ENCODE measurements at regions not wholly inside any gene's neighbourhood (a gene's known extent, or its start where the extent isn't known, plus 50 kb on each side); places are given as distances from the start of the nearest gene placed in this dataset.

DNA sequence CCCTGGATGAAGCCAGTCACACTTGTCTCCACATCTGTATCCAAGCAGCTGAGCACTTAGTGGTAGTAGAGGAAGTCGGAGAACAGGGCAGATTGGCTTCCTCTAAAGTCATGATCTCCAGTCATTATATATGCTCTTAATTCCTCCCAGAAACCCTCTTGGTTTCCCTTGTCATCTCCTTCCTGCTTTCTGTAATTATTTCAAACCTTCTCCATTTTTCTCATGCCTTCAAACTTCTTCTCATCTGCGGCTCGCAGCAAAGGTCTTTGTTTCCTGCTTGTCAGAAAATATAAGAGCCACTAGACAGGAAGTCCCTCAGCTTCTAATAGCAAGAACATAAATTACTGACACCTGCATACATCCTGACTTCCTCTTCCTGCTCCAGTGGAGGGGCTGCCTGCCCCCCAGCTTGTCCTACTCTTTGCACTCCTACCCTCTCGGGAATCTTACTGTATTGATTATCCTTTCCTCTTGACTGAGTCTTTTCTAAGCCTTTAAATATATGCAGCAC is 124.6 kb upstream of the NGF start:
- TF ChIP-seq, protein P1, sequence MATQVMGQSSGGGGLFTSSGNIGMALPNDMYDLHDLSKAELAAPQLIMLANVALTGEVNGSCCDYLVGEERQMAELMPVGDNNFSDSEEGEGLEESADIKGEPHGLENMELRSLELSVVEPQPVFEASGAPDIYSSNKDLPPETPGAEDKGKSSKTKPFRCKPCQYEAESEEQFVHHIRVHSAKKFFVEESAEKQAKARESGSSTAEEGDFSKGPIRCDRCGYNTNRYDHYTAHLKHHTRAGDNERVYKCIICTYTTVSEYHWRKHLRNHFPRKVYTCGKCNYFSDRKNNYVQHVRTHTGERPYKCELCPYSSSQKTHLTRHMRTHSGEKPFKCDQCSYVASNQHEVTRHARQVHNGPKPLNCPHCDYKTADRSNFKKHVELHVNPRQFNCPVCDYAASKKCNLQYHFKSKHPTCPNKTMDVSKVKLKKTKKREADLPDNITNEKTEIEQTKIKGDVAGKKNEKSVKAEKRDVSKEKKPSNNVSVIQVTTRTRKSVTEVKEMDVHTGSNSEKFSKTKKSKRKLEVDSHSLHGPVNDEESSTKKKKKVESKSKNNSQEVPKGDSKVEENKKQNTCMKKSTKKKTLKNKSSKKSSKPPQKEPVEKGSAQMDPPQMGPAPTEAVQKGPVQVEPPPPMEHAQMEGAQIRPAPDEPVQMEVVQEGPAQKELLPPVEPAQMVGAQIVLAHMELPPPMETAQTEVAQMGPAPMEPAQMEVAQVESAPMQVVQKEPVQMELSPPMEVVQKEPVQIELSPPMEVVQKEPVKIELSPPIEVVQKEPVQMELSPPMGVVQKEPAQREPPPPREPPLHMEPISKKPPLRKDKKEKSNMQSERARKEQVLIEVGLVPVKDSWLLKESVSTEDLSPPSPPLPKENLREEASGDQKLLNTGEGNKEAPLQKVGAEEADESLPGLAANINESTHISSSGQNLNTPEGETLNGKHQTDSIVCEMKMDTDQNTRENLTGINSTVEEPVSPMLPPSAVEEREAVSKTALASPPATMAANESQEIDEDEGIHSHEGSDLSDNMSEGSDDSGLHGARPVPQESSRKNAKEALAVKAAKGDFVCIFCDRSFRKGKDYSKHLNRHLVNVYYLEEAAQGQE (IDR thresholded peaks at IDR 0.05; ENCODE audit: insufficient read depth in 1 of 2, low read depth in 2 of 2, low read length in 2 of 2), result no peak
- no peak for TF ChIP-seq POLR2AphosphoS5 (IDR thresholded peaks at IDR 0.05; ENCODE audit: low read depth, low read length)
